Endothelial cell of umbilical vein (primary cell): ENCODE measurements at regions not wholly inside any gene's neighbourhood (a gene's known extent, or its start where the extent isn't known, plus 50 kb on each side); places are given as distances from the start of the nearest gene placed in this dataset.

Experiments
- BruUV-seq: library from RNA; stranded (reverse); fragments of 400-500 nt; replicated peaks from 2 replicates; lab custom pipeline; 2021; lab: Mats Ljungman, UMichigan
- CTCF ChIA-PET: fragments of 300-600, 350-600 bp; sonication (Branson Sonifier 250); formaldehyde crosslinking; loops from one replicate; lab custom pipeline; 2021; ENCODE audit warnings: antibody characterized with exemption, inconsistent platforms; lab: Charles Lee
- POLR2A ChIA-PET: fragments of 300-600, 350-600 bp; sonication (Branson Sonifier 250); formaldehyde crosslinking; loops from one replicate; lab custom pipeline; 2021; ENCODE audit warnings: antibody characterized with exemption, inconsistent platforms; lab: Charles Lee
- DNase-seq: peaks from one replicate; pipeline ENCODE4 v3.0.0-alpha.2; 2011; ENCODE audit warnings: low read depth, low spot score
- FAIRE-seq: peaks from 2 replicates; lab custom pipeline; 2011; peaks lifted over from hg19 to GRCh38; lab: Jason Lieb, UNC
- H2AFZ ChIP-seq: 2 replicates; pipeline ENCODE4 v1.6.0; 2012; ENCODE audit warnings: low read depth, low read length, control low read depth, inconsistent platforms
- H3K27ac ChIP-seq: 2 replicates; pipeline ENCODE4 v1.5.1; 2011; ENCODE audit warnings: low read depth, mild to moderate bottlenecking, control low read depth, low read length, moderate library complexity; ENCODE audit not compliant: insufficient read depth
- H3K27me3 ChIP-seq, 2 experiments: 2 replicates each; pipeline versions ENCODE4 v1.6.0 to v1.6.1; 2011; ENCODE audit warnings: low read length in 2 of 2, mixed read lengths in 1 of 2; ENCODE audit not compliant: control insufficient read depth in 2 of 2, insufficient read depth in 2 of 2
- H3K36me3 ChIP-seq, 2 experiments: 2 replicates in 1 of 2; 3 replicates in 1 of 2; pipeline ENCODE4 v1.5.1; 2011; ENCODE audit warnings: low read length in 2 of 2, mild to moderate bottlenecking in 1 of 2, moderate library complexity in 1 of 2; ENCODE audit not compliant: control insufficient read depth in 2 of 2, insufficient read depth in 2 of 2; ENCODE audit errors: extremely low read depth in 1 of 2
- H3K4me1 ChIP-seq: 3 replicates; pipeline ENCODE4 v1.5.1; 2011; ENCODE audit warnings: mild to moderate bottlenecking, low read length; ENCODE audit not compliant: control insufficient read depth, insufficient read depth; ENCODE audit errors: extremely low read depth
- H3K4me2 ChIP-seq: 2 replicates; pipeline ENCODE4 v1.6.1; 2011; ENCODE audit warnings: low read length, control low read depth, mixed read lengths; ENCODE audit not compliant: insufficient read depth
- H3K4me3 ChIP-seq, 3 experiments: fragments of 200-600 bp in 1 of 3; sonication (generic), shearing (Covaris generic) in 1 of 3; replicated peaks in 1 of 3; 2 replicates each; pipeline ENCODE4 v1.5.1; 2011 to 2016; ENCODE audit warnings: control low read depth in 3 of 3, low read length in 3 of 3, mild to moderate bottlenecking in 2 of 3, inconsistent platforms in 1 of 3, low read depth in 1 of 3, moderate library complexity in 1 of 3; ENCODE audit not compliant: insufficient read depth in 1 of 3
- H3K79me2 ChIP-seq: 2 replicates; pipeline ENCODE4 v1.6.0; 2012; ENCODE audit warnings: low read length, inconsistent platforms; ENCODE audit not compliant: control insufficient read depth, insufficient read depth
- H3K9ac ChIP-seq: replicated peaks from 2 replicates; pipeline ENCODE3; 2011; ENCODE audit warnings: low read length, control low read depth; ENCODE audit not compliant: insufficient read depth; ENCODE audit errors: extremely low read depth
- H3K9me1 ChIP-seq: replicated peaks from 3 replicates; pipeline ENCODE4 v1.6.0; 2011; ENCODE audit warnings: mild to moderate bottlenecking, low read length; ENCODE audit not compliant: control insufficient read depth, insufficient read depth; ENCODE audit errors: extremely low read depth
- H3K9me3 ChIP-seq: replicated peaks from 2 replicates; pipeline ENCODE4 v1.5.1; 2012; ENCODE audit warnings: low read length, inconsistent platforms; ENCODE audit not compliant: control insufficient read depth, insufficient read depth
- H4K20me1 ChIP-seq: replicated peaks from 2 replicates; pipeline ENCODE3; 2011; ENCODE audit warnings: mild to moderate bottlenecking, low read length; ENCODE audit not compliant: control insufficient read depth, insufficient read depth; ENCODE audit errors: extremely low read depth
- EZH2 ChIP-seq: IDR thresholded peaks from 2 replicates; pipeline ENCODE4 v1.6.1; 2012; ENCODE audit warnings: borderline replicate concordance, low read depth, mild to moderate bottlenecking, moderate library complexity, low read length, inconsistent platforms; ENCODE audit not compliant: severe bottlenecking
- FOS ChIP-seq: IDR thresholded peaks from 2 replicates; pipeline ENCODE4 v1.6.1; 2011; ENCODE audit warnings: mild to moderate bottlenecking, low read length, moderate library complexity, borderline replicate concordance; ENCODE audit not compliant: insufficient read depth
- GATA2 ChIP-seq: IDR thresholded peaks from 2 replicates; pipeline ENCODE4 v1.7.0; 2011; ENCODE audit warnings: low read depth, mild to moderate bottlenecking, moderate library complexity, mixed read lengths, low read length; ENCODE audit not compliant: insufficient read length, insufficient read depth
- JUN ChIP-seq: IDR thresholded peaks from 2 replicates; pipeline ENCODE4 v1.6.1; 2011; ENCODE audit warnings: borderline replicate concordance, low read depth; ENCODE audit not compliant: insufficient read length, insufficient read depth
- MYC ChIP-seq: IDR thresholded peaks from one replicate; pipeline ENCODE4 v1.6.1; 2011; ENCODE audit warnings: mild to moderate bottlenecking, low read depth, low read length
- POLR2A ChIP-seq: IDR thresholded peaks from 2 replicates; pipeline ENCODE4 v1.6.1; 2012; ENCODE audit warnings: low read depth, mild to moderate bottlenecking, control low read depth, low read length
- POLR2AphosphoS5 ChIP-seq: IDR thresholded peaks from 2 replicates; pipeline ENCODE4 v1.6.1; 2012; ENCODE audit warnings: low read depth, mild to moderate bottlenecking, control low read depth, low read length, moderate library complexity; ENCODE audit not compliant: insufficient read depth
- dilution Hi-C: fragments of 300-500 bp; cut with MboI; formaldehyde crosslinking; loops from one replicate; pipeline ENCODE4 v1.15.0; 2019; ENCODE audit warnings: low sequenced_read_pairs; ENCODE audit not compliant: extremely low pct_ligation_motif_present
- intact Hi-C: fragments of 100-400 bp; cut with micrococcal nuclease; formaldehyde crosslinking; loops from one replicate; pipeline ENCODE4 v1.10.0; 2022
- TF ChIP-seq, protein P1 (sequence below): IDR thresholded peaks from 2 replicates; pipeline ENCODE4 v1.6.1; 2011; ENCODE audit not compliant: insufficient read depth, insufficient read length

DNA sequence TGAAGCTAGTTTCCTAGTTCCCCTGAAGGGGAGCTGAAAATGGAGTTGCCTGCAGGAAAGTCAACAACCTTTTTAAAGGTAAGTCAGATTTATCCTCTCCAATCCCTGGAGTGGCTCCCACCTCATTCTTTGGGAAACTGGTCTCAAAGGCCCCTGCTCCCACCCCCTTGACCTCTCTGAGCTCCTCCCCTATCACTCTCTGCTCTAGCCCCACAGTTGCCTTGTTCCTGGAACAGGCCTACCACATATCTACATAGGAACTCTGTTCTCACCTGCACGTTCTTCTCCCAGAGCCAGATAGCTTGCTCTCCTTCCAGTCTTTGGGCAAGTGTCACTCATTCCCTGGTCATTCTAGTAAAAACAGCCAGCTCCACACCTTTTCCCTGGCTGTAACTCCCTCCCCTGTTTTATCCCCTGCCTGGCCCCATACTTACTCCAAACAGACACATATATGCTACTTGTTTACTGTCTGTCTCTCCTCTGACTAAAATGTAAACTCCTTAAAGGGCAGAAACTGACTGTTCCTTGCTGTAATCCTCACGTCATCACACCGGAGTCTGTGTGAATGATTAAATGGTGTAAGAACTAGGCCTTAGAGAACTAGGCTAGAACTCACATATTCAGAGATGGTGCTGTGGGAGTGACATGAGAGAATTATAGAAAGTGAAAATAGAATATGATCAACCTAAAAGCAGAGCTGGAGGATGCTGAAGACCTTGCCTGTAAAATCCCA lies 53.3 kb downstream of the TCF20 start:
- no peaks in the 10 kb centered on the region for H3K27me3 ChIP-seq
- FAIRE-seq: no peak
- intact Hi-C loops: no loop called here
- H3K4me1 ChIP-seq: no peaks in the 10 kb centered on the region
- H3K36me3 ChIP-seq: peaks cover 0 to 18% of the 10 kb centered on the region in 2 experiments
- no peak overlapping the region for H2AFZ ChIP-seq
- H3K9ac ChIP-seq: no peak overlapping the region
- CTCF ChIA-PET: interaction anchor here (0.6 to 0.9 kb wide), 4 partner anchors 9 to 256 kb away, joined by 3 read pairs; no protein-coding TSS in a partner anchor
- no peak overlapping the region for H3K4me3 ChIP-seq
- POLR2A ChIA-PET: no interaction called here
- H3K9me3 ChIP-seq: no peaks in the 10 kb centered on the region
- H3K79me2 ChIP-seq: peaks cover 29% of the 10 kb centered on the region
- H3K4me2 ChIP-seq: no peak overlapping the region
- dilution Hi-C loops: no loop called here
- no peak overlapping the region for H3K27ac ChIP-seq
- DNase-seq: no peak
- H3K9me1 ChIP-seq: no peaks in the 10 kb centered on the region
- no TSS peak for BruUV-seq
- no peak for TF ChIP-seq FOS
- TF ChIP-seq, protein P1, sequence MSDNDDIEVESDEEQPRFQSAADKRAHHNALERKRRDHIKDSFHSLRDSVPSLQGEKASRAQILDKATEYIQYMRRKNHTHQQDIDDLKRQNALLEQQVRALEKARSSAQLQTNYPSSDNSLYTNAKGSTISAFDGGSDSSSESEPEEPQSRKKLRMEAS: no peak
- TF ChIP-seq MYC: no peak
- no peak for TF ChIP-seq GATA2
- TF ChIP-seq POLR2A: no peak
- no peak for TF ChIP-seq EZH2
- no peak for TF ChIP-seq POLR2AphosphoS5
- TF ChIP-seq JUN: no peak
- peaks cover 2% of the 10 kb centered on the region for H4K20me1 ChIP-seq
